ENCODE measurements at regions not wholly inside any gene's neighbourhood (a gene's known extent, or its start where the extent isn't known, plus 50 kb on each side); places are given as distances from the start of the nearest gene placed in this dataset.
A peak's percentile ranks its signal among the peaks of the same experiment; 100 is the strongest.

GRCh38 chr18:61076986-61077385, 256.2 kb upstream of the CDH20 start:
- Mint-ChIP-seq H3K27ac (no peak overlapping the region), H3K9me3 (no peaks in the 10 kb centered on the region), H3K27me3 (ENCODE audit: low read depth, poor library complexity) (no peaks in the 10 kb centered on the region), H3K36me3 (ENCODE audit: low read depth) (no peaks in the 10 kb centered on the region), H3K4me3 (no peak overlapping the region), H3K4me1 (no peaks in the 10 kb centered on the region)
- TF ChIP-seq, protein P1, sequence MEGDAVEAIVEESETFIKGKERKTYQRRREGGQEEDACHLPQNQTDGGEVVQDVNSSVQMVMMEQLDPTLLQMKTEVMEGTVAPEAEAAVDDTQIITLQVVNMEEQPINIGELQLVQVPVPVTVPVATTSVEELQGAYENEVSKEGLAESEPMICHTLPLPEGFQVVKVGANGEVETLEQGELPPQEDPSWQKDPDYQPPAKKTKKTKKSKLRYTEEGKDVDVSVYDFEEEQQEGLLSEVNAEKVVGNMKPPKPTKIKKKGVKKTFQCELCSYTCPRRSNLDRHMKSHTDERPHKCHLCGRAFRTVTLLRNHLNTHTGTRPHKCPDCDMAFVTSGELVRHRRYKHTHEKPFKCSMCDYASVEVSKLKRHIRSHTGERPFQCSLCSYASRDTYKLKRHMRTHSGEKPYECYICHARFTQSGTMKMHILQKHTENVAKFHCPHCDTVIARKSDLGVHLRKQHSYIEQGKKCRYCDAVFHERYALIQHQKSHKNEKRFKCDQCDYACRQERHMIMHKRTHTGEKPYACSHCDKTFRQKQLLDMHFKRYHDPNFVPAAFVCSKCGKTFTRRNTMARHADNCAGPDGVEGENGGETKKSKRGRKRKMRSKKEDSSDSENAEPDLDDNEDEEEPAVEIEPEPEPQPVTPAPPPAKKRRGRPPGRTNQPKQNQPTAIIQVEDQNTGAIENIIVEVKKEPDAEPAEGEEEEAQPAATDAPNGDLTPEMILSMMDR (IDR thresholded peaks at IDR 0.05): no peak
- DNase-seq: no peak

DNA sequence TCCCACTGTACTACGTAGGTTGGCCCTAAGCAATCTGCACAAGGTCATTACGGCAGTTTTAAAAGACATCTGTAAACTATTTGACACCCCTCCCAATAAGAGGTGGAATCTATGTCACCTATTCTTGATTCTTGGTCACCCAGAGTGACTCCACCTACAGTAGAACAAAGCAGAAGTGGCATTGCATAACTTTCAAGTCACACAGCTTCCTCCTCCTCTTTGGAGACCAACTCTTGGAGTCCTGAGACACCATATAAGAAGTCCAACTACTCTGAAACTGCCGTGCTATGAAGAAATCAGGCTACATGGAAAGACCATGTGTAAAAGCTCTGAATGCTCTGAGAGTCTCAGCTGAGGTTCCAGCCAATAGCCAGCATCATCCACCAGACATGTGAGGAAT, 253.5 kb upstream of the CDH20 start:
- Mint-ChIP-seq H3K4me3 (no peak overlapping the region), H3K4me1 (no peaks in the 10 kb centered on the region), H3K27me3 (ENCODE audit: low read depth, poor library complexity) (no peaks in the 10 kb centered on the region), H3K27ac (no peak overlapping the region), H3K9me3 (no peaks in the 10 kb centered on the region), H3K36me3 (ENCODE audit: low read depth) (no peaks in the 10 kb centered on the region)
- TF ChIP-seq, protein P1 (IDR thresholded peaks at IDR 0.05): no peak
- no peak for DNase-seq

DNA sequence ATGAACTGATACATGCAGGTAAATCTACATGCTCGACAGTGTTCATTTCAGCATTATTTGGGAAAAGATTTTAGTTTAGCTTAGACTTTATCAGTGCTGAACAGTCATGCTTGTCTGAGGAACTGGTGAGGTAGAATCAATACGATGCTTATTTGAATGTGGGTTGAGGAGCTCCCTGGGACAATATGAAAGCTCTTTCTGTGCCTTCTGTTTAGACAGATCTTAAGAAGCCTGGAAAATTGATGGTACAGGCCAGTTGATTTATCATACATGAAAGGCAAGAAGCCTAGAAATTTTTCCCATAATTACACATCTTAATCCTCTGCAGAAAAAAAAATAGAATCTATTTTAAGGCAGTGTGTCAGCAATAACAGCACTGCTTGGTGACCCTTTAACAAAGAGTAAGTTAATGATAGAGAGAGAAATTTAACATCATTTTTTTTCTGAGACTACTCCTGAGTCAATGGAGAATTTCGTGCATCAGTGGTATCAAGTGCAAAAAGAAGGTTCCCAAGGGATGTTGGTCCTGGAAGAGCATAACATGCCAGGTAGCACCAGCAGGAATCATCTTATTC, 252.2 kb upstream of the CDH20 start:
- H3K27ac Mint-ChIP-seq: no peak overlapping the region
- no peaks in the 10 kb centered on the region for H3K36me3 Mint-ChIP-seq (ENCODE audit: low read depth)
- TF ChIP-seq, protein P1 (IDR thresholded peaks at IDR 0.05): no peak
- no peaks in the 10 kb centered on the region for H3K9me3 Mint-ChIP-seq
- H3K4me3 Mint-ChIP-seq: no peak overlapping the region
- H3K4me1 Mint-ChIP-seq: peaks cover 13% of the 10 kb centered on the region
- no peaks in the 10 kb centered on the region for H3K27me3 Mint-ChIP-seq (ENCODE audit: low read depth, poor library complexity)
- DNase-seq: no peak

GRCh38 chr18:61082976-61083630, 250.1 kb upstream of the CDH20 start:
- no peaks in the 10 kb centered on the region for H3K36me3 Mint-ChIP-seq (ENCODE audit: low read depth)
- peaks cover 22% of the 10 kb centered on the region for H3K4me1 Mint-ChIP-seq
- no peak for DNase-seq
- no peak overlapping the region for H3K27ac Mint-ChIP-seq
- no peaks in the 10 kb centered on the region for H3K27me3 Mint-ChIP-seq (ENCODE audit: low read depth, poor library complexity)
- no peak overlapping the region for H3K4me3 Mint-ChIP-seq
- TF ChIP-seq, protein P1 (IDR thresholded peaks at IDR 0.05): no peak
- H3K9me3 Mint-ChIP-seq: no peaks in the 10 kb centered on the region

DNA sequence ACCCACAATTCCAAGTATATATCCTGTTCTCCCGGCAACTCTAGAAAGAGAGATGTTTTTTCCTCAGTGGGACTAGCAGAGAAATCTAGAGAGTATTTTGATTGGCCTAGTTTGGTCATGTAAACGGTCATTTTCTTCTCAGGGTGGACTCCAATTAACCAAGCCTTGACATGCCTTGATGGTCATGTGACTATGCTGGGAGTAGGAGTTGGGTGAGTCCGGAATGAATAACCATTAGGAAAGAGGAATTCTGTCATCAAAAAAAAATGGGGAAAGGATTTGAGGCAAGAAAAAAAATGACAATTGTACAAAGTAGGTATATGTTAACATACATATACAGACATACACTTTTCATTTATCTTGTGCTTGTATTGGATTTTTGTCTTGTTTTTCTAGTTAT, 248.2 kb upstream of the CDH20 start:
- TF ChIP-seq, protein P1 (IDR thresholded peaks at IDR 0.05): no peak
- H3K36me3 Mint-ChIP-seq (ENCODE audit: low read depth): no peaks in the 10 kb centered on the region
- DNase-seq: no peak
- H3K4me1 Mint-ChIP-seq: peaks cover 22% of the 10 kb centered on the region
- H3K27me3 Mint-ChIP-seq (ENCODE audit: low read depth, poor library complexity): no peaks in the 10 kb centered on the region
- H3K9me3 Mint-ChIP-seq: no peaks in the 10 kb centered on the region
- H3K4me3 Mint-ChIP-seq: no peak overlapping the region
- H3K27ac Mint-ChIP-seq: no peak overlapping the region

GRCh38 chr18:61085761-61086160, 247.5 kb upstream of the CDH20 start:
- no peaks in the 10 kb centered on the region for H3K9me3 Mint-ChIP-seq
- peaks cover 22% of the 10 kb centered on the region for H3K4me1 Mint-ChIP-seq
- H3K27ac Mint-ChIP-seq: no peak overlapping the region
- TF ChIP-seq, protein P1 (IDR thresholded peaks at IDR 0.05): no peak
- H3K4me3 Mint-ChIP-seq: no peak overlapping the region
- H3K36me3 Mint-ChIP-seq (ENCODE audit: low read depth): no peaks in the 10 kb centered on the region
- peak; percentile 7 for DNase-seq
- no peaks in the 10 kb centered on the region for H3K27me3 Mint-ChIP-seq (ENCODE audit: low read depth, poor library complexity)
